Endothelial cell (in vitro differentiated cells): ENCODE measurements at regions not wholly inside any gene's neighbourhood (a gene's known extent, or its start where the extent isn't known, plus 50 kb on each side); places are given as distances from the start of the nearest gene placed in this dataset.
A peak's percentile ranks its signal among the peaks of the same experiment; 100 is the strongest.

Source experiments
- DNase-seq: peaks from one replicate; pipeline ENCODE4 v3.0.0; 2021; ENCODE audit warnings: low spot score
- H3K27ac Mint-ChIP-seq: one replicate; pipeline ENCODE4 v1.8.0; 2021; ENCODE audit warnings: mixed read lengths, inconsistent platforms; ENCODE audit not compliant: unreplicated experiment
- H3K27me3 Mint-ChIP-seq: one replicate; pipeline ENCODE4 v1.8.0; 2021; ENCODE audit warnings: mild to moderate bottlenecking, moderate library complexity, mixed read lengths, inconsistent platforms; ENCODE audit not compliant: unreplicated experiment
- H3K36me3 Mint-ChIP-seq: one replicate; pipeline ENCODE4 v1.8.0; 2021; ENCODE audit warnings: mild to moderate bottlenecking, low read depth, mixed read lengths, inconsistent platforms; ENCODE audit not compliant: unreplicated experiment
- H3K4me1 Mint-ChIP-seq: one replicate; pipeline ENCODE4 v1.8.0; 2021; ENCODE audit warnings: mild to moderate bottlenecking, mixed read lengths, inconsistent platforms; ENCODE audit not compliant: unreplicated experiment
- H3K4me3 Mint-ChIP-seq: one replicate; pipeline ENCODE4 v1.8.0; 2021; ENCODE audit warnings: mild to moderate bottlenecking, mixed read lengths, inconsistent platforms; ENCODE audit not compliant: unreplicated experiment
- H3K9me3 Mint-ChIP-seq: one replicate; pipeline ENCODE4 v1.8.0; 2021; ENCODE audit warnings: mixed read lengths, inconsistent platforms; ENCODE audit not compliant: unreplicated experiment
- TF ChIP-seq, protein P1 (sequence below): fragments of 200-600 bp; sonication (generic); IDR thresholded peaks from one replicate; pipeline ENCODE4 v1.5.0; 2021; ENCODE audit warnings: antibody characterized with exemption; ENCODE audit not compliant: unreplicated experiment

DNA sequence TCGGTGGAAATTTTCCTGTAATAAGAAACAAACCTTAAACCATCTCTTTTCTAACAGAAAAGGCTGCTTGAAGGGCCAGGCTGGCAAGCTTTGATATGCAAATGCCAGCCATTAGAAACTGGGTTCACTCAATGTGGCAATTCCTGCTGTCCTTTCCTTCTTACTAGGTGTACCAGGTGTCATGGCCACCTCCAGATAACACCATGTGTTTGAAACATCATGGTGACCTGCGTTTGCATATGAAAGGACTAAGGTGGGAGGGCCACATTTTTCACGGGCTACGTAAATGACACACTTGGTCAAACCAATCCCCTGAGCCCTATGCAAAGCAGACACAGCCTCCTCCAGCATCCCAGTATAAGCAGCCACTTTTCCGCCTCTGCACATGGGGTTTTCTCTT is 789.1 kb upstream of the SLITRK5 start:
- Mint-ChIP-seq H3K9me3 (no peaks in the 10 kb centered on the region), H3K4me1 (peaks cover 8% of the 10 kb centered on the region), H3K4me3 (no peak overlapping the region), H3K27ac (peak overlapping the region; percentile 54), H3K36me3 (no peaks in the 10 kb centered on the region), H3K27me3 (peaks cover 1% of the 10 kb centered on the region)
- TF ChIP-seq, protein P1, sequence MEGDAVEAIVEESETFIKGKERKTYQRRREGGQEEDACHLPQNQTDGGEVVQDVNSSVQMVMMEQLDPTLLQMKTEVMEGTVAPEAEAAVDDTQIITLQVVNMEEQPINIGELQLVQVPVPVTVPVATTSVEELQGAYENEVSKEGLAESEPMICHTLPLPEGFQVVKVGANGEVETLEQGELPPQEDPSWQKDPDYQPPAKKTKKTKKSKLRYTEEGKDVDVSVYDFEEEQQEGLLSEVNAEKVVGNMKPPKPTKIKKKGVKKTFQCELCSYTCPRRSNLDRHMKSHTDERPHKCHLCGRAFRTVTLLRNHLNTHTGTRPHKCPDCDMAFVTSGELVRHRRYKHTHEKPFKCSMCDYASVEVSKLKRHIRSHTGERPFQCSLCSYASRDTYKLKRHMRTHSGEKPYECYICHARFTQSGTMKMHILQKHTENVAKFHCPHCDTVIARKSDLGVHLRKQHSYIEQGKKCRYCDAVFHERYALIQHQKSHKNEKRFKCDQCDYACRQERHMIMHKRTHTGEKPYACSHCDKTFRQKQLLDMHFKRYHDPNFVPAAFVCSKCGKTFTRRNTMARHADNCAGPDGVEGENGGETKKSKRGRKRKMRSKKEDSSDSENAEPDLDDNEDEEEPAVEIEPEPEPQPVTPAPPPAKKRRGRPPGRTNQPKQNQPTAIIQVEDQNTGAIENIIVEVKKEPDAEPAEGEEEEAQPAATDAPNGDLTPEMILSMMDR: no peak
- DNase-seq: no peak

DNA sequence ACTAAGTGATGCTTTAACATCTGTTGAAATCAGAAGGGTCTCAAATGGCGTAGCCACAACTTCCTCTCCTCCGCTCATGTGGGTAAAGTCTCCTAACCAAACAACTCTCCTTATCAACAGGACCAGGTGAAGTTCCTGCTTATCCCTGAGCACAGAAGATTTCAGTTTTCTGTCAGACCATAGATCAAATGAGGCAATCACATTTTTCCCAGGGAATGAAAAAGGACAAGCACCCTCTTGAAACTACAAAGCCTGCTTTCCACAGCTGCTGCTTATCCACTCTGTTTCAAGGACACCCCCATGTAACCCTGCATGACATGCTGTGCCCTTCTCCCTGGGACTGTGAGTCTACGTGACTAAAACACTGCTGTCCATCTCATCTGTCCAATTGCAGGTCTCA is 788.3 kb upstream of the SLITRK5 start:
- Mint-ChIP-seq H3K36me3 (no peaks in the 10 kb centered on the region), H3K4me1 (peaks cover 8% of the 10 kb centered on the region), H3K9me3 (no peaks in the 10 kb centered on the region), H3K27me3 (peaks cover 1% of the 10 kb centered on the region), H3K4me3 (no peak overlapping the region), H3K27ac (no peak overlapping the region)
- DNase-seq: no peak
- TF ChIP-seq, protein P1: no peak

DNA sequence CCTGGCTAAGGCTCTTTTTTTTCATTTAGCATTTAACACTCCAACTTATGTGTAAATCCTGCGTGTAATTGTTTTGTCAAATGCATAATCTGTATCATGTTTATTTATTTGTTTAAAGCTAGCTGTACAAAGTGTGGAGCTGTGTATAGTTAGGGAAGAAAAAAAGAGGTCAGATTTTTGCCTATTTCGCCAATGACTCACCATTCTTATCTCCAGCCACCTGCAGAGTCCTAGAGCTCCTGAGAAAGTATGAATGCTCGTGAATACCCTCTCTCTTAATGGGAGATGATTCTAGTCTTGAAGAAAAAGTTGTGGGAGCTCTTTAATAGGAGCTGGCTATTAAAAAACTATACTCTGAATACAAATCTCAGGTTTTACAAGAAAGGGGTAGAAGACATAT is 778.8 kb upstream of the SLITRK5 start:
- Mint-ChIP-seq H3K4me3 (no peak overlapping the region), H3K36me3 (no peaks in the 10 kb centered on the region), H3K9me3 (no peaks in the 10 kb centered on the region), H3K27me3 (peaks cover 1% of the 10 kb centered on the region), H3K4me1 (no peaks in the 10 kb centered on the region), H3K27ac (no peak overlapping the region)
- DNase-seq: no peak
- TF ChIP-seq, protein P1: no peak

DNA sequence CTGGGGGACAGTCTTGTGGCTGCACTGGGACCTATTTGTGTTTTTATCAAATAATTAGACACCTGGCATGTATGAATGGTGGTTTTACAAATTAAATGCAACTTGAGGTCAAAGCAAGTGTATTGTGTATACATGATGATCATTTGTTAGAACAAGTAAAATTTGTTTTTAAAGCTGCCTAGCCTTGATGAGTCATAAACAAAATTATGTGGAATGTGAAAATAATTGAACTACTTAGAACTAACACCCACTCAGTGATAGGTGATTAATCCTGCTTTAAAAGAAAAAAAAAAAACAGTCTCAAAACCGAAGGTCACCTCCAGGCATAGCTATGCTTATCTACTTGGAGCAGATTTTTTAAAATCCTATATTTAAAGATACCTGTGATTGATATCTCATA is 770.3 kb upstream of the SLITRK5 start:
- Mint-ChIP-seq H3K36me3 (no peaks in the 10 kb centered on the region), H3K27ac (no peak overlapping the region), H3K4me3 (no peak overlapping the region), H3K9me3 (no peaks in the 10 kb centered on the region), H3K27me3 (no peaks in the 10 kb centered on the region), H3K4me1 (no peaks in the 10 kb centered on the region)
- TF ChIP-seq, protein P1: no peak
- DNase-seq: no peak

DNA sequence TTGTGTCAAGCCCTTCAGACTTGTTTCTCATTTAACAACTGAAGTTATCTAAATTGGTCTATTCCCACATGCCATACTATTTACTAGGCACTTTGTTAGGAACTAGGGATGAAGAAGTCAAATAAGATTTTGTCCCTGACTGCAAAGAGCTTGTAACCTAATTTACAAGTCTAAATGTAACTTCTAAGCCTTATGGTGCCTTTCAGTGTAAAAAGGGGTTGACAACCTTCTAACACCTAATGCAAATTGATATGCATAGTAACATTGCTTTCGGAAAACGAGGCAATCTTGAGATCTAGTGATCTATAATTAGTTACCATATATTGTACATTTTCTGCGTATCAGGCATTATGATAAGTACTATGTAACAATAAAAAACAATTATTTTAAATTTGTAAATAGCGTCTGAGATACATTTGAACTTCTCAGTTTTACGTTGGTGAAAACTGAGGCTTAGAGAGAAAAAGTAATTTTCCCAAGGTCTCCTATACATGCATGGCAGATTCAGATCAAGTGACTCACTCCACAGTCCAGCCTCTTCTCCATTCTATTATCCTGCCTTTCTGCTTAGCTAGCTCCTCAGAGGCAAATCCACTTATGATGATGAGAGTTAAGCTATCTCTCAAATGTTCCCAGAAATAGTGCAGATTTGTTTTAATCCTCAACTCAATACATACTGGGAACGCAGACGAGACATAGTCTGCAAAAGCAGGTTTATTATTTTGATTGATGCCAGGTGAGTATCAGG is 764.9 kb upstream of the SLITRK5 start:
- no peak for DNase-seq
- no peaks in the 10 kb centered on the region for H3K36me3 Mint-ChIP-seq
- H3K27ac Mint-ChIP-seq: no peak overlapping the region
- TF ChIP-seq, protein P1: no peak
- H3K9me3 Mint-ChIP-seq: no peaks in the 10 kb centered on the region
- H3K27me3 Mint-ChIP-seq: no peaks in the 10 kb centered on the region
- no peaks in the 10 kb centered on the region for H3K4me1 Mint-ChIP-seq
- H3K4me3 Mint-ChIP-seq: no peak overlapping the region
